Endothelial cell of umbilical vein (primary cell): ENCODE measurements at regions not wholly inside any gene's neighbourhood (a gene's known extent, or its start where the extent isn't known, plus 50 kb on each side); places are given as distances from the start of the nearest gene placed in this dataset.

ENCODE experiments used
- BruUV-seq: library from RNA; stranded (reverse); fragments of 400-500 nt; replicated peaks from 2 replicates; lab custom pipeline; 2021; lab: Mats Ljungman, UMichigan
- CTCF ChIA-PET: fragments of 300-600, 350-600 bp; sonication (Branson Sonifier 250); formaldehyde crosslinking; loops from one replicate; lab custom pipeline; 2021; ENCODE audit warnings: antibody characterized with exemption, inconsistent platforms; lab: Charles Lee
- POLR2A ChIA-PET: fragments of 300-600, 350-600 bp; sonication (Branson Sonifier 250); formaldehyde crosslinking; loops from one replicate; lab custom pipeline; 2021; ENCODE audit warnings: antibody characterized with exemption, inconsistent platforms; lab: Charles Lee
- DNase-seq: peaks from one replicate; pipeline ENCODE4 v3.0.0-alpha.2; 2011; ENCODE audit warnings: low read depth, low spot score
- FAIRE-seq: peaks from 2 replicates; lab custom pipeline; 2011; peaks lifted over from hg19 to GRCh38; lab: Jason Lieb, UNC
- H2AFZ ChIP-seq: 2 replicates; pipeline ENCODE4 v1.6.0; 2012; ENCODE audit warnings: low read depth, low read length, control low read depth, inconsistent platforms
- H3K27ac ChIP-seq: 2 replicates; pipeline ENCODE4 v1.5.1; 2011; ENCODE audit warnings: low read depth, mild to moderate bottlenecking, control low read depth, low read length, moderate library complexity; ENCODE audit not compliant: insufficient read depth
- H3K27me3 ChIP-seq, 2 experiments: 2 replicates each; pipeline versions ENCODE4 v1.6.0 to v1.6.1; 2011; ENCODE audit warnings: low read length in 2 of 2, mixed read lengths in 1 of 2; ENCODE audit not compliant: control insufficient read depth in 2 of 2, insufficient read depth in 2 of 2
- H3K36me3 ChIP-seq, 2 experiments: 2 replicates in 1 of 2; 3 replicates in 1 of 2; pipeline ENCODE4 v1.5.1; 2011; ENCODE audit warnings: low read length in 2 of 2, mild to moderate bottlenecking in 1 of 2, moderate library complexity in 1 of 2; ENCODE audit not compliant: control insufficient read depth in 2 of 2, insufficient read depth in 2 of 2; ENCODE audit errors: extremely low read depth in 1 of 2
- H3K4me1 ChIP-seq: 3 replicates; pipeline ENCODE4 v1.5.1; 2011; ENCODE audit warnings: mild to moderate bottlenecking, low read length; ENCODE audit not compliant: control insufficient read depth, insufficient read depth; ENCODE audit errors: extremely low read depth
- H3K4me2 ChIP-seq: 2 replicates; pipeline ENCODE4 v1.6.1; 2011; ENCODE audit warnings: low read length, control low read depth, mixed read lengths; ENCODE audit not compliant: insufficient read depth
- H3K4me3 ChIP-seq, 3 experiments: fragments of 200-600 bp in 1 of 3; sonication (generic), shearing (Covaris generic) in 1 of 3; replicated peaks in 1 of 3; 2 replicates each; pipeline ENCODE4 v1.5.1; 2011 to 2016; ENCODE audit warnings: control low read depth in 3 of 3, low read length in 3 of 3, mild to moderate bottlenecking in 2 of 3, inconsistent platforms in 1 of 3, low read depth in 1 of 3, moderate library complexity in 1 of 3; ENCODE audit not compliant: insufficient read depth in 1 of 3
- H3K79me2 ChIP-seq: 2 replicates; pipeline ENCODE4 v1.6.0; 2012; ENCODE audit warnings: low read length, inconsistent platforms; ENCODE audit not compliant: control insufficient read depth, insufficient read depth
- H3K9ac ChIP-seq: replicated peaks from 2 replicates; pipeline ENCODE3; 2011; ENCODE audit warnings: low read length, control low read depth; ENCODE audit not compliant: insufficient read depth; ENCODE audit errors: extremely low read depth
- H3K9me1 ChIP-seq: replicated peaks from 3 replicates; pipeline ENCODE4 v1.6.0; 2011; ENCODE audit warnings: mild to moderate bottlenecking, low read length; ENCODE audit not compliant: control insufficient read depth, insufficient read depth; ENCODE audit errors: extremely low read depth
- H3K9me3 ChIP-seq: replicated peaks from 2 replicates; pipeline ENCODE4 v1.5.1; 2012; ENCODE audit warnings: low read length, inconsistent platforms; ENCODE audit not compliant: control insufficient read depth, insufficient read depth
- H4K20me1 ChIP-seq: replicated peaks from 2 replicates; pipeline ENCODE3; 2011; ENCODE audit warnings: mild to moderate bottlenecking, low read length; ENCODE audit not compliant: control insufficient read depth, insufficient read depth; ENCODE audit errors: extremely low read depth
- CTCF ChIP-seq, 2 donors: IDR thresholded peaks; 1 replicate in 1 of 2; 2 replicates in 1 of 2; pipeline ENCODE4 v1.5.1; 2011; ENCODE audit warnings: low read length in 2 of 2, mild to moderate bottlenecking in 2 of 2, moderate library complexity in 2 of 2, control low read depth in 1 of 2, inconsistent platforms in 1 of 2, low read depth in 1 of 2; ENCODE audit not compliant: insufficient read depth in 1 of 2; ENCODE audit errors: extremely low read depth in 1 of 2
- EZH2 ChIP-seq: IDR thresholded peaks from 2 replicates; pipeline ENCODE4 v1.6.1; 2012; ENCODE audit warnings: borderline replicate concordance, low read depth, mild to moderate bottlenecking, moderate library complexity, low read length, inconsistent platforms; ENCODE audit not compliant: severe bottlenecking
- FOS ChIP-seq: IDR thresholded peaks from 2 replicates; pipeline ENCODE4 v1.6.1; 2011; ENCODE audit warnings: mild to moderate bottlenecking, low read length, moderate library complexity, borderline replicate concordance; ENCODE audit not compliant: insufficient read depth
- GATA2 ChIP-seq: IDR thresholded peaks from 2 replicates; pipeline ENCODE4 v1.7.0; 2011; ENCODE audit warnings: low read depth, mild to moderate bottlenecking, moderate library complexity, mixed read lengths, low read length; ENCODE audit not compliant: insufficient read length, insufficient read depth
- JUN ChIP-seq: IDR thresholded peaks from 2 replicates; pipeline ENCODE4 v1.6.1; 2011; ENCODE audit warnings: borderline replicate concordance, low read depth; ENCODE audit not compliant: insufficient read length, insufficient read depth
- MAX ChIP-seq: IDR thresholded peaks from 2 replicates; pipeline ENCODE4 v1.6.1; 2011; ENCODE audit not compliant: insufficient read depth, insufficient read length
- MYC ChIP-seq: IDR thresholded peaks from one replicate; pipeline ENCODE4 v1.6.1; 2011; ENCODE audit warnings: mild to moderate bottlenecking, low read depth, low read length
- POLR2A ChIP-seq: IDR thresholded peaks from 2 replicates; pipeline ENCODE4 v1.6.1; 2012; ENCODE audit warnings: low read depth, mild to moderate bottlenecking, control low read depth, low read length
- POLR2AphosphoS5 ChIP-seq: IDR thresholded peaks from 2 replicates; pipeline ENCODE4 v1.6.1; 2012; ENCODE audit warnings: low read depth, mild to moderate bottlenecking, control low read depth, low read length, moderate library complexity; ENCODE audit not compliant: insufficient read depth
- dilution Hi-C: fragments of 300-500 bp; cut with MboI; formaldehyde crosslinking; loops from one replicate; pipeline ENCODE4 v1.15.0; 2019; ENCODE audit warnings: low sequenced_read_pairs; ENCODE audit not compliant: extremely low pct_ligation_motif_present
- intact Hi-C: fragments of 100-400 bp; cut with micrococcal nuclease; formaldehyde crosslinking; loops from one replicate; pipeline ENCODE4 v1.10.0; 2022

- CTCF ChIA-PET = interaction anchor here (0.9 kb wide), 1 partner anchor 75 kb away, joined by 4 read pairs; no protein-coding TSS in a partner anchor
- no peaks in the 10 kb centered on the region for H4K20me1 ChIP-seq
- no peaks in the 10 kb centered on the region for H3K27me3 ChIP-seq
- no peak overlapping the region for H2AFZ ChIP-seq
- no peak overlapping the region for H3K4me3 ChIP-seq
- no TSS peak for BruUV-seq
- H3K79me2 ChIP-seq = no peaks in the 10 kb centered on the region
- POLR2A ChIA-PET = no interaction called here
- H3K27ac ChIP-seq = no peak overlapping the region
- H3K9ac ChIP-seq = no peak overlapping the region
- H3K9me1 ChIP-seq = no peaks in the 10 kb centered on the region
- FAIRE-seq = no peak
- no peaks in the 10 kb centered on the region for H3K36me3 ChIP-seq
- H3K4me1 ChIP-seq = no peaks in the 10 kb centered on the region
- no peaks in the 10 kb centered on the region for H3K9me3 ChIP-seq
- dilution Hi-C loops (no loop called here), intact Hi-C loops (no loop called here)
- DNase-seq = no peak
- H3K4me2 ChIP-seq = no peak overlapping the region
- TF ChIP-seq POLR2AphosphoS5 (no peak), JUN (no peak), POLR2A (no peak), MYC (no peak), GATA2 (no peak), FOS (no peak), EZH2 (no peak), CTCF (IDR thresholded peaks at IDR 0.05; ENCODE audit: extremely low read depth in 1 of 2, insufficient read depth in 1 of 2, low read depth in 1 of 2, low read length in 2 of 2) (no peak), MAX (no peak)
Observed at GRCh38 chr18:60883587-60883986, 449.6 kb upstream of the CDH20 start.
